OCI-LY7 (cell line): ENCODE measurements at regions not wholly inside any gene's neighbourhood (a gene's known extent, or its start where the extent isn't known, plus 50 kb on each side); places are given as distances from the start of the nearest gene placed in this dataset.

ENCODE experiments used
- BruUV-seq: library from RNA; stranded (reverse); fragments of 400-500 nt; replicated peaks from 2 replicates; lab custom pipeline; 2021; lab: Mats Ljungman, UMichigan
- CTCF ChIA-PET: fragments of 300-600 bp; sonication (Branson Sonifier 250); formaldehyde crosslinking; loops from one replicate; lab custom pipeline; 2022; ENCODE audit warnings: antibody characterized with exemption; ENCODE audit not compliant: unreplicated experiment; lab: Charles Lee
- POLR2A ChIA-PET: fragments of 300-600 bp; sonication (Branson Sonifier 250); formaldehyde crosslinking; loops from one replicate; lab custom pipeline; 2022; ENCODE audit warnings: antibody characterized with exemption; lab: Charles Lee
- DNase-seq: peaks from one replicate; pipeline ENCODE4 v3.0.0-alpha.2; 2015; ENCODE audit warnings: low spot score
- H2AFZ ChIP-seq: fragments of 200-600 bp; sonication (generic), shearing (Covaris generic); 2 replicates; pipeline ENCODE4 v1.6.1; 2014; ENCODE audit warnings: mild to moderate bottlenecking, antibody characterized with exemption, low read length, moderate library complexity
- H3K27ac ChIP-seq: fragments of 200-600 bp; sonication (generic); 2 replicates; pipeline ENCODE4 v1.5.1; 2014; ENCODE audit warnings: mixed run types, low read depth, mild to moderate bottlenecking, moderate library complexity, low read length, inconsistent platforms; ENCODE audit not compliant: poor library complexity, severe bottlenecking
- H3K36me3 ChIP-seq: fragments of 200-600 bp; sonication (generic); 2 replicates; pipeline ENCODE4 v1.6.1; 2014; ENCODE audit warnings: mild to moderate bottlenecking, antibody characterized with exemption, low read length, moderate library complexity, mixed read lengths; ENCODE audit not compliant: insufficient read depth
- H3K4me1 ChIP-seq: fragments of 200-600 bp; sonication (generic); 2 replicates; pipeline ENCODE4 v1.5.1; 2014; ENCODE audit warnings: mild to moderate bottlenecking, low read length; ENCODE audit not compliant: insufficient read depth, poor library complexity, severe bottlenecking
- H3K4me2 ChIP-seq: fragments of 200-600 bp; sonication (generic); 2 replicates; pipeline ENCODE4 v1.6.1; 2014; ENCODE audit warnings: mild to moderate bottlenecking, low read length
- H3K4me3 ChIP-seq: fragments of 200-600 bp; sonication (generic); 2 replicates; pipeline ENCODE4 v1.5.1; 2014; ENCODE audit warnings: mild to moderate bottlenecking, low read depth, low read length; ENCODE audit not compliant: poor library complexity, severe bottlenecking
- H3K79me2 ChIP-seq: fragments of 200-600 bp; sonication (generic); 2 replicates; pipeline ENCODE4 v1.6.1; 2016; ENCODE audit warnings: low read depth, mild to moderate bottlenecking, low read length, moderate library complexity, mixed read lengths; ENCODE audit not compliant: insufficient read depth
- H3K9me2 ChIP-seq: fragments of 200-600 bp; sonication (generic); 2 replicates; pipeline ENCODE4 v1.6.1; 2016; ENCODE audit warnings: mild to moderate bottlenecking, low read length, mixed read lengths; ENCODE audit not compliant: insufficient read depth
- H3K9me3 ChIP-seq: fragments of 200-600 bp; sonication (generic); 2 replicates; pipeline ENCODE4 v1.6.1; 2014; ENCODE audit warnings: mild to moderate bottlenecking, mixed run types, low read length, mixed read lengths
- H4K20me1 ChIP-seq: fragments of 200-600 bp; sonication (generic); 2 replicates; pipeline ENCODE4 v1.6.1; 2014; ENCODE audit warnings: mild to moderate bottlenecking, antibody characterized with exemption, low read length, moderate library complexity, mixed read lengths; ENCODE audit not compliant: insufficient read depth
- EZH2phosphoT487 ChIP-seq: fragments of 200-600 bp; sonication (generic); IDR thresholded peaks from 2 replicates; pipeline ENCODE4 v1.6.1; 2018; ENCODE audit warnings: low read depth, borderline replicate concordance, mild to moderate bottlenecking, mixed run types, antibody characterized with exemption, low read length, moderate library complexity, mixed read lengths
- intact Hi-C: fragments of 100-400 bp; cut with micrococcal nuclease; formaldehyde crosslinking; loops from one replicate; pipeline ENCODE4 v1.10.0; 2022; ENCODE audit not compliant: unreplicated experiment
- TF ChIP-seq, protein P1 (sequence below): fragments of 200-600 bp; sonication (generic); conservative IDR thresholded peaks from 2 replicates; pipeline ENCODE4 v1.5.1; 2014; ENCODE audit warnings: mild to moderate bottlenecking, antibody characterized with exemption, low read length, moderate library complexity, mixed read lengths

DNA sequence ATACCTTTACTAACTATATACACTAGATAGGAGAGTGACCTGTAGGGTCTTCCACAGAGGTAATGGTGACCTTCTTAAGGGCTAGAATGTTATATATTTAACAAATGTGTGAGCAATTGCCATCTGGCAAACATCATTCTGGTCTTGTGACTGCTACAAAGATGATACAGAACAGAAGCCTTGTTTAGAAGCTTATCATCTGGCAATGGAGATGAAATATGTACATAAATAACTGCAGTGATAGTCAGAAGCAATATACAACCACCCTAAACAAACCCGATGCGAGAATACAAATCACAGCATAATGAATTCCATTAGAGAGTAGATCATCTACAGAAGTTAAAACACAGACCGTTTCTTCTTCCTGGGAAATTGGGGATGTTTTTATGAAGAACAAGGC lies 952.7 kb upstream of the SLIT2 start:
- DNase-seq: no peak
- Histone ChIP-seq H3K4me2 (no peak overlapping the region), H3K27ac (no peak overlapping the region), H3K9me2 (no peaks in the 10 kb centered on the region), H2AFZ (no peak overlapping the region), H4K20me1 (no peaks in the 10 kb centered on the region), H3K4me1 (no peaks in the 10 kb centered on the region), H3K9me3 (no peaks in the 10 kb centered on the region), H3K36me3 (no peaks in the 10 kb centered on the region), H3K79me2 (no peaks in the 10 kb centered on the region), H3K4me3 (no peak overlapping the region)
- ChIA-PET CTCF (no interaction called here), POLR2A (interaction anchor here (0.6 kb wide), 2 partner anchors 452 to 1043 kb away, joined by 4 read pairs; no protein-coding TSS in a partner anchor)
- intact Hi-C loops: loop anchor here (5.0 kb wide), 1 partner anchor 1913 kb away; no protein-coding TSS in a partner anchor
- no peak for TF ChIP-seq EZH2phosphoT487
- TF ChIP-seq, protein P1, sequence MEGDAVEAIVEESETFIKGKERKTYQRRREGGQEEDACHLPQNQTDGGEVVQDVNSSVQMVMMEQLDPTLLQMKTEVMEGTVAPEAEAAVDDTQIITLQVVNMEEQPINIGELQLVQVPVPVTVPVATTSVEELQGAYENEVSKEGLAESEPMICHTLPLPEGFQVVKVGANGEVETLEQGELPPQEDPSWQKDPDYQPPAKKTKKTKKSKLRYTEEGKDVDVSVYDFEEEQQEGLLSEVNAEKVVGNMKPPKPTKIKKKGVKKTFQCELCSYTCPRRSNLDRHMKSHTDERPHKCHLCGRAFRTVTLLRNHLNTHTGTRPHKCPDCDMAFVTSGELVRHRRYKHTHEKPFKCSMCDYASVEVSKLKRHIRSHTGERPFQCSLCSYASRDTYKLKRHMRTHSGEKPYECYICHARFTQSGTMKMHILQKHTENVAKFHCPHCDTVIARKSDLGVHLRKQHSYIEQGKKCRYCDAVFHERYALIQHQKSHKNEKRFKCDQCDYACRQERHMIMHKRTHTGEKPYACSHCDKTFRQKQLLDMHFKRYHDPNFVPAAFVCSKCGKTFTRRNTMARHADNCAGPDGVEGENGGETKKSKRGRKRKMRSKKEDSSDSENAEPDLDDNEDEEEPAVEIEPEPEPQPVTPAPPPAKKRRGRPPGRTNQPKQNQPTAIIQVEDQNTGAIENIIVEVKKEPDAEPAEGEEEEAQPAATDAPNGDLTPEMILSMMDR: no peak
- BruUV-seq: no TSS peak

DNA sequence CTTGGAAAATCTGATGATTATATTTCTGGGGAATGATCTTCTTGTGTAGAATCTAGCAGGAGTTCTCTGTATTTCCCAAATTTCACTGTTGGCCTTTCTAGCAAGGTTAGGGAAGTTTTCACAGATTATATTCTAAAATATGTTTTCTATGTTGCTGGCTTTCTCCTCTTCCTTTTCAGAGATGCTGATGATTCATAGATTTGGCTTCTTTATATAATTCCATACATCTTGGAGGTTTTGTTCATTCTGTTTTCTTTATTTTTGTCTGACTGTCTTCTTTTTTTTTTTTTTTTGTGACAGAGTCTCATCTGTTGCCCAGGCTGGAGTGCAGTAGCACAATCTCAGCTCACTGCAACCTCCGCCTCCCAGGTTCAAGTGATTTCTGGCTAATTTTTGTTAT lies 957.9 kb upstream of the SLIT2 start:
- BruUV-seq: no TSS peak
- Histone ChIP-seq H3K79me2 (no peaks in the 10 kb centered on the region), H3K36me3 (no peaks in the 10 kb centered on the region), H3K4me2 (no peak overlapping the region), H3K9me3 (no peaks in the 10 kb centered on the region), H2AFZ (no peak overlapping the region), H3K9me2 (no peaks in the 10 kb centered on the region), H3K27ac (no peak overlapping the region), H3K4me3 (no peak overlapping the region), H4K20me1 (no peaks in the 10 kb centered on the region), H3K4me1 (no peaks in the 10 kb centered on the region)
- TF ChIP-seq, protein P1: no peak
- no peak for TF ChIP-seq EZH2phosphoT487
- intact Hi-C loops: no loop called here
- DNase-seq: no peak
- ChIA-PET POLR2A (interaction anchor here (0.9 kb wide), 1 partner anchor 17 kb away, joined by 3 read pairs; no protein-coding TSS in a partner anchor), CTCF (no interaction called here)

DNA sequence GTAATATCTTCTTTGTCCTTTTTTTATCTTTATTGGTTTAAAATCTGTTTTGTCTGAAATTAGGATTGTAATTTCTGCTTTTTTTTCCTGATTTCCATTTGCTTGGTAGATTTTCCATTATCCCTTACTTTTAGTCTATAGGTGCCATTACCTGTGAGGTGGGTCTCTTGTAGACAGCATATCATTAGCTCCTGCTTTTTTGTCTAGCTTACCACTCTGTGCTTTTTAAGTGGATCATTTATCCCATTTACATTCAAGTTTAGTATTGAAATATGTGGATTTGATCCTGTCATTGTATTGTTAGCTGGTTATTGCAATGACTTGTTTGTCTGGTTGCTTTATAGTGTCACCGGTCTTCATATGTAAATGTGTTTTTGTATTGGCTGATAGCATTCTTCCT lies 958.6 kb upstream of the SLIT2 start:
- no peaks in the 10 kb centered on the region for H3K9me2 ChIP-seq
- no peak overlapping the region for H3K4me3 ChIP-seq
- H4K20me1 ChIP-seq: no peaks in the 10 kb centered on the region
- no peaks in the 10 kb centered on the region for H3K79me2 ChIP-seq
- TF ChIP-seq, protein P1: no peak
- no peak for TF ChIP-seq EZH2phosphoT487
- no peaks in the 10 kb centered on the region for H3K9me3 ChIP-seq
- BruUV-seq: no TSS peak
- H3K4me2 ChIP-seq: no peak overlapping the region
- intact Hi-C loops: no loop called here
- H2AFZ ChIP-seq: no peak overlapping the region
- H3K4me1 ChIP-seq: no peaks in the 10 kb centered on the region
- CTCF ChIA-PET: no interaction called here
- H3K27ac ChIP-seq: no peak overlapping the region
- H3K36me3 ChIP-seq: no peaks in the 10 kb centered on the region
- no peak for DNase-seq
- POLR2A ChIA-PET: no interaction called here
